Loucy (cell line): ENCODE measurements at regions not wholly inside any gene's neighbourhood (a gene's known extent, or its start where the extent isn't known, plus 50 kb on each side); places are given as distances from the start of the nearest gene placed in this dataset.

ENCODE experiments used
- CTCF ChIP-seq: fragments of 200-600 bp; sonication (generic); conservative IDR thresholded peaks from 2 replicates; pipeline ENCODE4 v1.5.1; 2014; ENCODE audit warnings: mild to moderate bottlenecking, antibody characterized with exemption, low read length
- EZH2phosphoT487 ChIP-seq: fragments of 200-600 bp; IDR thresholded peaks from 2 replicates; pipeline ENCODE4 v1.6.1; 2018; ENCODE audit warnings: antibody characterized with exemption, mild to moderate bottlenecking, moderate library complexity, borderline replicate concordance

- TF ChIP-seq CTCF (no peak), EZH2phosphoT487 (no peak)
These were observed 137.0 kb upstream of the SLCO3A1 start for GRCh38 chr15:91716536-91716935.
